Left cardiac atrium (tissue), 4 donors: ENCODE measurements at regions not wholly inside any gene's neighbourhood (a gene's known extent, or its start where the extent isn't known, plus 50 kb on each side); places are given as distances from the start of the nearest gene placed in this dataset.

Source experiments
- ATAC-seq, 2 donors: fragments of 200-7000 bp; cut with Tn5 transposase; one replicate each; pipeline ENCODE4 v1.9.1; 2020; ENCODE audit warnings: mild to moderate bottlenecking in 2 of 2, moderate library complexity in 2 of 2
- DNase-seq: peaks from one replicate; pipeline ENCODE4 v3.0.0-alpha.2; 2020
- intact Hi-C, 2 donors: fragments of 100-400 bp; cut with DNase I; formaldehyde crosslinking; loops; one replicate each; pipeline versions ENCODE4 v1.14.1 to v1.15.1; 2022 to 2023
- donor health status: DM: no; HTN: yes; CAD: no.
- donor health status: DM: no; HTN: yes; CAD: no; lungs with severe emphysema.
- donor health status: DM: yes; HTN: yes; CAD: no.
- donor health status: Dilated cardiomyopathy.

- ATAC-seq (no peak), DNase-seq (no peak)
- intact Hi-C loops = no loop called here
Measured at GRCh38 chr1:170219163-170219562, 73.4 kb downstream of the NTMT2 start.

- ATAC-seq (peak; percentile 88 to 95), DNase-seq (no peak)
- intact Hi-C loops = no loop called here
Measured at GRCh38 chr1:170221031-170221430, 75.3 kb downstream of the NTMT2 start.

GRCh38 chr1:170221495-170221894 is 75.7 kb downstream of the NTMT2 start:
- ATAC-seq (no peak), DNase-seq (no peak)
- intact Hi-C loops = no loop called here

GRCh38 chr1:170224469-170224868 is 78.7 kb downstream of the NTMT2 start:
- no peak for DNase-seq
- no peak for ATAC-seq
- intact Hi-C loops = no loop called here

- intact Hi-C loops = no loop called here
- ATAC-seq (no peak), DNase-seq (no peak)
Measured at GRCh38 chr1:170225781-170226530, 80.2 kb downstream of the NTMT2 start.

- intact Hi-C loops = no loop called here
- ATAC-seq = no peak
- DNase-seq = no peak
Measured at GRCh38 chr1:170226767-170227166, 81.0 kb downstream of the NTMT2 start.

- intact Hi-C loops = no loop called here
- DNase-seq (no peak), ATAC-seq (no peak)
Measured at GRCh38 chr1:170230323-170230722, 84.6 kb downstream of the NTMT2 start.

- ATAC-seq (no peak), DNase-seq (no peak)
- intact Hi-C loops = no loop called here
Measured at GRCh38 chr1:170231662-170232061, 85.9 kb downstream of the NTMT2 start.

GRCh38 chr1:170238704-170239391 is 93.1 kb downstream of the NTMT2 start:
- no peak for ATAC-seq

GRCh38 chr1:170239445-170239844 is 93.7 kb downstream of the NTMT2 start:
- DNase-seq (no peak), ATAC-seq (peak in 1 of 2 donors; percentile 70)
- intact Hi-C loops = no loop called here

More at GRCh38 chr1:170238704-170239391, 93.1 kb downstream of the NTMT2 start:
- DNase-seq = no peak
- intact Hi-C loops = no loop called here

- intact Hi-C loops = no loop called here
- no peak for ATAC-seq
Measured at GRCh38 chr1:170240409-170240808, 94.7 kb downstream of the NTMT2 start.

GRCh38 chr1:170241266-170241851 is 95.6 kb downstream of the NTMT2 start:
- intact Hi-C loops = no loop called here
- DNase-seq = no peak
- ATAC-seq = peak; percentile 43 to 55

More at GRCh38 chr1:170240409-170240808, 94.7 kb downstream of the NTMT2 start:
- no peak for DNase-seq

GRCh38 chr1:170247751-170248521 is 102.2 kb downstream of the NTMT2 start:
- ATAC-seq (no peak), DNase-seq (no peak)
- intact Hi-C loops = no loop called here

GRCh38 chr1:170250531-170251276 is 104.9 kb downstream of the NTMT2 start:
- no peak for ATAC-seq
- intact Hi-C loops = no loop called here
- no peak for DNase-seq

GRCh38 chr1:170252851-170253579 is 107.3 kb downstream of the NTMT2 start:
- intact Hi-C loops = no loop called here
- ATAC-seq (no peak), DNase-seq (no peak)

GRCh38 chr1:170254371-170254770 is 108.6 kb downstream of the NTMT2 start:
- no peak for ATAC-seq
- intact Hi-C loops = no loop called here
- no peak for DNase-seq

GRCh38 chr1:170261669-170262068 is 115.9 kb downstream of the NTMT2 start:
- intact Hi-C loops = no loop called here
- ATAC-seq (no peak), DNase-seq (no peak)

- DNase-seq (no peak), ATAC-seq (peak in 1 of 2 donors; percentile 64)
- intact Hi-C loops = no loop called here
Measured at GRCh38 chr1:170262276-170262939, 116.6 kb downstream of the NTMT2 start.
